A673 (cell line): ENCODE measurements at regions not wholly inside any gene's neighbourhood (a gene's known extent, or its start where the extent isn't known, plus 50 kb on each side); places are given as distances from the start of the nearest gene placed in this dataset.

Experiments used
- CTCF ChIP-seq: fragments of 300-800, 200-600 bp; sonication (generic); conservative IDR thresholded peaks from 2 replicates; pipeline ENCODE4 v1.5.1; 2017; ENCODE audit warnings: low read depth, mild to moderate bottlenecking, antibody characterized with exemption, low read length, moderate library complexity, mixed read lengths
- EZH2 ChIP-seq: fragments of 200-600 bp; sonication (generic); IDR thresholded peaks from 2 replicates; pipeline ENCODE4 v1.6.1; 2017; ENCODE audit warnings: borderline replicate concordance, low read depth, mild to moderate bottlenecking, mixed read lengths, antibody characterized with exemption, low read length; ENCODE audit not compliant: poor library complexity, severe bottlenecking

DNA sequence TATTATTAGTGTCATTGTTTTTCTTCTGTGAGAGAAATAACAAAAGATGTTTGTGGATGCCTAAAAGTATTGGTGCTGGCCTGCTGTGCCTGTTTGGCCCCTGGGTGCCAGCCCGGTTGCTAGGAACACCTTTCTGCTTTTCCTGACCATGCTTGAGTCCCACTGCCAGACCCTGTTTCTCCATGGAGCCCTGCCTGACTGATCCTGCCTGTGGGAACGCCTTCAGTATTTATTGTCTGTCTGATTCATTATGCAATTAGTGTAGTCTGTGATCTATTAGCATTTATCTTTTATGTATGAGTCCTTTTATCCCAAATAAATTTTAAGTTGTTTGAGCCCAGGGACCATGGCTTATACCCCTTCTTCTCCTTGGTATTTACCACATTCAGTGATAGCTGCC is 98.6 kb upstream of the MPPED2 start:
- no peak for TF ChIP-seq CTCF
- no peak for TF ChIP-seq EZH2
